Right kidney (tissue), 1 donor: ENCODE measurements at regions not wholly inside any gene's neighbourhood (a gene's known extent, or its start where the extent isn't known, plus 50 kb on each side); places are given as distances from the start of the nearest gene placed in this dataset.

Experiments used
- DNase-seq: peaks from one replicate; pipeline ENCODE4 v3.0.0-alpha.2; 2016

GRCh38 chr10:3538656-3539531 lies 246.1 kb downstream of the KLF6 start:
- peak; percentile 46 for DNase-seq

GRCh38 chr10:3538291-3538655 lies 246.7 kb downstream of the KLF6 start:
- no peak for DNase-seq

GRCh38 chr10:3537518-3537917 lies 247.5 kb downstream of the KLF6 start:
- no peak for DNase-seq

- no peak for DNase-seq
These were observed 250.0 kb downstream of the KLF6 start for GRCh38 chr10:3535001-3535400.

GRCh38 chr10:3534433-3534832 lies 250.6 kb downstream of the KLF6 start:
- DNase-seq: no peak

- no peak for DNase-seq
These were observed 251.7 kb downstream of the KLF6 start for GRCh38 chr10:3533296-3533695.

GRCh38 chr10:3532644-3533043 lies 252.4 kb downstream of the KLF6 start:
- no peak for DNase-seq

- no peak for DNase-seq
These were observed 253.3 kb downstream of the KLF6 start for GRCh38 chr10:3531670-3532069.

GRCh38 chr10:3530783-3531645 lies 254.0 kb downstream of the KLF6 start:
- DNase-seq: no peak

- no peak for DNase-seq
These were observed 254.7 kb downstream of the KLF6 start for GRCh38 chr10:3530346-3530745.

GRCh38 chr10:3529691-3530090 lies 255.3 kb downstream of the KLF6 start:
- no peak for DNase-seq

- DNase-seq: no peak
These were observed 256.1 kb downstream of the KLF6 start for GRCh38 chr10:3528823-3529403.

GRCh38 chr10:3528271-3528670 lies 256.7 kb downstream of the KLF6 start:
- no peak for DNase-seq

GRCh38 chr10:3527869-3528268 lies 257.1 kb downstream of the KLF6 start:
- DNase-seq: no peak

- DNase-seq: no peak
These were observed 258.1 kb downstream of the KLF6 start for GRCh38 chr10:3526727-3527501.

GRCh38 chr10:3525832-3526449 lies 259.1 kb downstream of the KLF6 start:
- DNase-seq: no peak

- no peak for DNase-seq
These were observed 260.7 kb downstream of the KLF6 start for GRCh38 chr10:3524086-3524960.

- no peak for DNase-seq
These were observed 261.5 kb downstream of the KLF6 start for GRCh38 chr10:3523309-3524050.

GRCh38 chr10:3516923-3517255 lies 268.1 kb downstream of the KLF6 start:
- no peak for DNase-seq

- no peak for DNase-seq
These were observed 268.6 kb downstream of the KLF6 start for GRCh38 chr10:3516234-3516922.
